CD8-positive, alpha-beta memory T cell (primary cell): ENCODE measurements at regions not wholly inside any gene's neighbourhood (a gene's known extent, or its start where the extent isn't known, plus 50 kb on each side); places are given as distances from the start of the nearest gene placed in this dataset.

Source experiments
- CTCF ChIA-PET: fragments of 350-600 bp; sonication (Branson Sonifier 250); formaldehyde crosslinking; loops from one replicate; lab custom pipeline; 2021; ENCODE audit warnings: antibody characterized with exemption; lab: Charles Lee
- POLR2A ChIA-PET: fragments of 350-600 bp; sonication (Branson Sonifier 250); formaldehyde crosslinking; loops from one replicate; lab custom pipeline; 2021; ENCODE audit warnings: antibody characterized with exemption; lab: Charles Lee
- DNase-seq, 5 donors: peaks; one replicate each; pipeline versions ENCODE4 v3.0.0 to v3.0.0-alpha.2; 2020 to 2022; ENCODE audit warnings: mixed read lengths in 1 of 5
- H3K27ac ChIP-seq: one replicate; pipeline ENCODE4 v1.7.0; 2013; ENCODE audit warnings: low read depth, mild to moderate bottlenecking, low read length, moderate library complexity
- H3K27me3 ChIP-seq: 2 replicates; pipeline ENCODE4 v1.7.0; 2013; ENCODE audit warnings: low read length, mild to moderate bottlenecking; ENCODE audit not compliant: insufficient read depth, poor library complexity, severe bottlenecking
- H3K36me3 ChIP-seq: 2 replicates; pipeline ENCODE4 v1.7.0; 2013; ENCODE audit warnings: mild to moderate bottlenecking, low read length, moderate library complexity; ENCODE audit not compliant: insufficient read depth
- H3K4me1 ChIP-seq: 2 replicates; pipeline ENCODE4 v1.7.0; 2013; ENCODE audit warnings: mild to moderate bottlenecking, low read length, moderate library complexity; ENCODE audit not compliant: insufficient read depth
- H3K4me3 ChIP-seq: 2 replicates; pipeline ENCODE4 v1.7.0; 2013; ENCODE audit warnings: mild to moderate bottlenecking, low read length
- H3K9me3 ChIP-seq: 2 replicates; pipeline ENCODE4 v1.7.0; 2013; ENCODE audit warnings: mild to moderate bottlenecking, low read length
- H3K27ac Mint-ChIP-seq, 8 donors: one replicate each; pipeline ENCODE4 v1.8.0; 2020 to 2021; ENCODE audit warnings: mixed read lengths in 8 of 8, mild to moderate bottlenecking in 6 of 8, inconsistent platforms in 3 of 8, moderate library complexity in 3 of 8
- H3K27me3 Mint-ChIP-seq, 2 donors: one replicate each; pipeline ENCODE4 v1.8.0; 2020 to 2021; ENCODE audit warnings: mixed read lengths in 2 of 2, mild to moderate bottlenecking in 1 of 2, moderate library complexity in 1 of 2
- H3K36me3 Mint-ChIP-seq, 3 donors: one replicate each; pipeline ENCODE4 v1.8.0; 2020 to 2021; ENCODE audit warnings: mixed read lengths in 3 of 3, inconsistent platforms in 1 of 3, mild to moderate bottlenecking in 1 of 3
- H3K4me1 Mint-ChIP-seq, 3 donors: one replicate each; pipeline ENCODE4 v1.8.0; 2020 to 2021; ENCODE audit warnings: mixed read lengths in 3 of 3, inconsistent platforms in 1 of 3, mild to moderate bottlenecking in 1 of 3
- H3K4me3 Mint-ChIP-seq, 7 donors: one replicate each; pipeline ENCODE4 v1.8.0; 2020 to 2021; ENCODE audit warnings: mixed read lengths in 7 of 7, mild to moderate bottlenecking in 6 of 7, moderate library complexity in 4 of 7, inconsistent platforms in 2 of 7
- H3K9me3 Mint-ChIP-seq, 5 donors: one replicate each; pipeline ENCODE4 v1.8.0; 2020 to 2022; ENCODE audit warnings: mixed read lengths in 5 of 5, mild to moderate bottlenecking in 3 of 5, moderate library complexity in 2 of 5, inconsistent platforms in 1 of 5

- CTCF ChIA-PET: no interaction called here
- Histone ChIP-seq H3K27me3 (no peaks in the 10 kb centered on the region), H3K4me1 (no peaks in the 10 kb centered on the region), H3K27ac (no peak overlapping the region), H3K9me3 (no peaks in the 10 kb centered on the region), H3K4me3 (no peak overlapping the region), H3K36me3 (no peaks in the 10 kb centered on the region)
- Mint-ChIP-seq H3K36me3 (no peaks in the 10 kb centered on the region), H3K9me3 (no peaks in the 10 kb centered on the region), H3K4me3 (peak overlapping the region in 1 of 7 donors; percentile 45), H3K27ac (no peak overlapping the region), H3K4me1 (no peaks in the 10 kb centered on the region), H3K27me3 (peaks cover 3 to 4% of the 10 kb centered on the region in 2 donors)
- POLR2A ChIA-PET: no interaction called here
- no peak for DNase-seq
Observed at GRCh38 chr3:152706991-152707713, 127.8 kb upstream of the P2RY1 start.

GRCh38 chr3:152709659-152710058, 125.3 kb upstream of the P2RY1 start:
- Histone ChIP-seq H3K4me3 (no peak overlapping the region), H3K36me3 (no peaks in the 10 kb centered on the region), H3K4me1 (no peaks in the 10 kb centered on the region), H3K9me3 (no peaks in the 10 kb centered on the region), H3K27ac (no peak overlapping the region), H3K27me3 (no peaks in the 10 kb centered on the region)
- H3K27me3 Mint-ChIP-seq: peaks cover 3 to 4% of the 10 kb centered on the region in 2 donors
- DNase-seq: no peak
- CTCF ChIA-PET: no interaction called here
- POLR2A ChIA-PET: no interaction called here
- no peaks in the 10 kb centered on the region for H3K36me3 Mint-ChIP-seq
- no peak overlapping the region for H3K27ac Mint-ChIP-seq
- no peak overlapping the region for H3K4me3 Mint-ChIP-seq
- H3K9me3 Mint-ChIP-seq: no peaks in the 10 kb centered on the region
- no peaks in the 10 kb centered on the region for H3K4me1 Mint-ChIP-seq

GRCh38 chr3:152710549-152710948, 124.4 kb upstream of the P2RY1 start:
- Mint-ChIP-seq H3K4me1 (no peaks in the 10 kb centered on the region), H3K27ac (no peak overlapping the region), H3K27me3 (peaks cover 3 to 4% of the 10 kb centered on the region in 2 donors), H3K4me3 (no peak overlapping the region), H3K9me3 (no peaks in the 10 kb centered on the region), H3K36me3 (no peaks in the 10 kb centered on the region)
- Histone ChIP-seq H3K27me3 (no peaks in the 10 kb centered on the region), H3K9me3 (no peaks in the 10 kb centered on the region), H3K27ac (no peak overlapping the region), H3K36me3 (no peaks in the 10 kb centered on the region), H3K4me1 (no peaks in the 10 kb centered on the region), H3K4me3 (no peak overlapping the region)
- CTCF ChIA-PET: no interaction called here
- DNase-seq: no peak
- POLR2A ChIA-PET: no interaction called here

- DNase-seq: no peak
- H3K27ac Mint-ChIP-seq: no peak overlapping the region
- no peaks in the 10 kb centered on the region for H3K4me1 Mint-ChIP-seq
- Histone ChIP-seq H3K4me1 (no peaks in the 10 kb centered on the region), H3K4me3 (no peak overlapping the region), H3K36me3 (no peaks in the 10 kb centered on the region), H3K27me3 (no peaks in the 10 kb centered on the region), H3K27ac (no peak overlapping the region), H3K9me3 (no peaks in the 10 kb centered on the region)
- peaks cover 2 to 3% of the 10 kb centered on the region in 2 donors for H3K27me3 Mint-ChIP-seq
- ChIA-PET CTCF (interaction anchor here (0.6 kb wide), 1 partner anchor 1249 kb away, joined by 3 read pairs; no protein-coding TSS in a partner anchor), POLR2A (no interaction called here)
- no peaks in the 10 kb centered on the region for H3K9me3 Mint-ChIP-seq
- no peaks in the 10 kb centered on the region for H3K36me3 Mint-ChIP-seq
- H3K4me3 Mint-ChIP-seq: no peak overlapping the region
Observed at GRCh38 chr3:152713989-152714388, 120.9 kb upstream of the P2RY1 start.

GRCh38 chr3:152714507-152714906, 120.4 kb upstream of the P2RY1 start:
- ChIA-PET CTCF (interaction anchor here (0.6 kb wide), 1 partner anchor 1249 kb away, joined by 3 read pairs; no protein-coding TSS in a partner anchor), POLR2A (no interaction called here)
- no peaks in the 10 kb centered on the region for H3K36me3 Mint-ChIP-seq
- no peaks in the 10 kb centered on the region for H3K27me3 ChIP-seq
- no peak overlapping the region for H3K4me3 Mint-ChIP-seq
- no peak overlapping the region for H3K4me3 ChIP-seq
- H3K27ac ChIP-seq: no peak overlapping the region
- no peaks in the 10 kb centered on the region for H3K4me1 Mint-ChIP-seq
- H3K27me3 Mint-ChIP-seq: peaks cover 2 to 3% of the 10 kb centered on the region in 2 donors
- no peaks in the 10 kb centered on the region for H3K36me3 ChIP-seq
- no peak for DNase-seq
- H3K9me3 Mint-ChIP-seq: no peaks in the 10 kb centered on the region
- no peak overlapping the region for H3K27ac Mint-ChIP-seq
- no peaks in the 10 kb centered on the region for H3K9me3 ChIP-seq
- no peaks in the 10 kb centered on the region for H3K4me1 ChIP-seq

- POLR2A ChIA-PET: no interaction called here
- H3K27ac Mint-ChIP-seq: no peak overlapping the region
Observed at GRCh38 chr3:152717252-152717651, 117.7 kb upstream of the P2RY1 start.

GRCh38 chr3:152718810-152719209, 116.1 kb upstream of the P2RY1 start:
- Histone ChIP-seq H3K36me3 (no peaks in the 10 kb centered on the region), H3K4me3 (no peak overlapping the region), H3K9me3 (no peaks in the 10 kb centered on the region), H3K27me3 (no peaks in the 10 kb centered on the region), H3K4me1 (no peaks in the 10 kb centered on the region), H3K27ac (no peak overlapping the region)
- peaks cover 0 to 1% (median 0%) of the 10 kb centered on the region in 5 donors for H3K9me3 Mint-ChIP-seq
- H3K4me1 Mint-ChIP-seq: no peaks in the 10 kb centered on the region
- POLR2A ChIA-PET: no interaction called here
- H3K36me3 Mint-ChIP-seq: no peaks in the 10 kb centered on the region
- H3K27me3 Mint-ChIP-seq: peaks cover 1 to 6% of the 10 kb centered on the region in 2 donors
- H3K27ac Mint-ChIP-seq: no peak overlapping the region
- no peak for DNase-seq
- CTCF ChIA-PET: no interaction called here
- no peak overlapping the region for H3K4me3 Mint-ChIP-seq

More at GRCh38 chr3:152717252-152717651, 117.7 kb upstream of the P2RY1 start:
- Mint-ChIP-seq H3K27me3 (peaks cover 0 to 3% of the 10 kb centered on the region in 2 donors), H3K36me3 (no peaks in the 10 kb centered on the region), H3K9me3 (peaks cover 0 to 1% (median 0%) of the 10 kb centered on the region in 5 donors), H3K4me1 (no peaks in the 10 kb centered on the region), H3K4me3 (no peak overlapping the region)
- no peak for DNase-seq
- Histone ChIP-seq H3K27ac (no peak overlapping the region), H3K27me3 (no peaks in the 10 kb centered on the region), H3K4me1 (no peaks in the 10 kb centered on the region), H3K9me3 (no peaks in the 10 kb centered on the region), H3K36me3 (no peaks in the 10 kb centered on the region), H3K4me3 (no peak overlapping the region)
- CTCF ChIA-PET: no interaction called here

GRCh38 chr3:152719264-152719663, 115.7 kb upstream of the P2RY1 start:
- Mint-ChIP-seq H3K9me3 (peaks cover 0 to 1% (median 0%) of the 10 kb centered on the region in 5 donors), H3K27ac (no peak overlapping the region), H3K36me3 (no peaks in the 10 kb centered on the region), H3K4me1 (no peaks in the 10 kb centered on the region), H3K4me3 (no peak overlapping the region), H3K27me3 (peaks cover 1 to 7% of the 10 kb centered on the region in 2 donors)
- no peak for DNase-seq
- H3K9me3 ChIP-seq: no peaks in the 10 kb centered on the region
- H3K27me3 ChIP-seq: no peaks in the 10 kb centered on the region
- H3K36me3 ChIP-seq: no peaks in the 10 kb centered on the region
- ChIA-PET CTCF (no interaction called here), POLR2A (no interaction called here)
- H3K4me1 ChIP-seq: no peaks in the 10 kb centered on the region
- no peak overlapping the region for H3K27ac ChIP-seq
- no peak overlapping the region for H3K4me3 ChIP-seq
